ENCODE measurements at regions not wholly inside any gene's neighbourhood (a gene's known extent, or its start where the extent isn't known, plus 50 kb on each side); places are given as distances from the start of the nearest gene placed in this dataset.

- H3K9me3 ChIP-seq (ENCODE audit: control insufficient read depth in 4 of 4, low read length in 3 of 4): no peaks in the 10 kb centered on the region
- H3K4me1 ChIP-seq (ENCODE audit: control insufficient read depth in 4 of 4, insufficient read depth in 4 of 4, low read length in 3 of 4): no peaks in the 10 kb centered on the region
- no peak for DNase-seq (ENCODE audit: low spot score)
- TF ChIP-seq JUND (IDR thresholded peaks at IDR 0.05) (no peak), FOXA2 (IDR thresholded peaks at IDR 0.05) (no peak), NR2F2 (IDR thresholded peaks at IDR 0.05) (no peak), HNF4A (conservative IDR thresholded peaks at IDR 0.05) (no peak), YY1 (IDR thresholded peaks at IDR 0.05) (no peak), TAF1 (conservative IDR thresholded peaks at IDR 0.05) (no peak), SP1 (IDR thresholded peaks at IDR 0.05) (no peak), RXRA (IDR thresholded peaks at IDR 0.05) (no peak), ZBTB33 (IDR thresholded peaks at IDR 0.05) (no peak), HNF4G (IDR thresholded peaks at IDR 0.05) (no peak), RAD21 (IDR thresholded peaks at IDR 0.05) (no peak), GABPA (IDR thresholded peaks at IDR 0.05 in 1 of 2, conservative IDR thresholded peaks at IDR 0.05 in 1 of 2) (no peak), EGR1 (IDR thresholded peaks at IDR 0.05; ENCODE audit: low read depth in 2 of 2) (no peak), FOXA1 (IDR thresholded peaks at IDR 0.05) (no peak)
- TF ChIP-seq, protein P1, sequence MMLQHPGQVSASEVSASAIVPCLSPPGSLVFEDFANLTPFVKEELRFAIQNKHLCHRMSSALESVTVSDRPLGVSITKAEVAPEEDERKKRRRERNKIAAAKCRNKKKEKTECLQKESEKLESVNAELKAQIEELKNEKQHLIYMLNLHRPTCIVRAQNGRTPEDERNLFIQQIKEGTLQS (IDR thresholded peaks at IDR 0.05): no peak
- TF ChIP-seq, protein P2, sequence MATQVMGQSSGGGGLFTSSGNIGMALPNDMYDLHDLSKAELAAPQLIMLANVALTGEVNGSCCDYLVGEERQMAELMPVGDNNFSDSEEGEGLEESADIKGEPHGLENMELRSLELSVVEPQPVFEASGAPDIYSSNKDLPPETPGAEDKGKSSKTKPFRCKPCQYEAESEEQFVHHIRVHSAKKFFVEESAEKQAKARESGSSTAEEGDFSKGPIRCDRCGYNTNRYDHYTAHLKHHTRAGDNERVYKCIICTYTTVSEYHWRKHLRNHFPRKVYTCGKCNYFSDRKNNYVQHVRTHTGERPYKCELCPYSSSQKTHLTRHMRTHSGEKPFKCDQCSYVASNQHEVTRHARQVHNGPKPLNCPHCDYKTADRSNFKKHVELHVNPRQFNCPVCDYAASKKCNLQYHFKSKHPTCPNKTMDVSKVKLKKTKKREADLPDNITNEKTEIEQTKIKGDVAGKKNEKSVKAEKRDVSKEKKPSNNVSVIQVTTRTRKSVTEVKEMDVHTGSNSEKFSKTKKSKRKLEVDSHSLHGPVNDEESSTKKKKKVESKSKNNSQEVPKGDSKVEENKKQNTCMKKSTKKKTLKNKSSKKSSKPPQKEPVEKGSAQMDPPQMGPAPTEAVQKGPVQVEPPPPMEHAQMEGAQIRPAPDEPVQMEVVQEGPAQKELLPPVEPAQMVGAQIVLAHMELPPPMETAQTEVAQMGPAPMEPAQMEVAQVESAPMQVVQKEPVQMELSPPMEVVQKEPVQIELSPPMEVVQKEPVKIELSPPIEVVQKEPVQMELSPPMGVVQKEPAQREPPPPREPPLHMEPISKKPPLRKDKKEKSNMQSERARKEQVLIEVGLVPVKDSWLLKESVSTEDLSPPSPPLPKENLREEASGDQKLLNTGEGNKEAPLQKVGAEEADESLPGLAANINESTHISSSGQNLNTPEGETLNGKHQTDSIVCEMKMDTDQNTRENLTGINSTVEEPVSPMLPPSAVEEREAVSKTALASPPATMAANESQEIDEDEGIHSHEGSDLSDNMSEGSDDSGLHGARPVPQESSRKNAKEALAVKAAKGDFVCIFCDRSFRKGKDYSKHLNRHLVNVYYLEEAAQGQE (IDR thresholded peaks at IDR 0.05): no peak
- TF ChIP-seq, protein P3, sequence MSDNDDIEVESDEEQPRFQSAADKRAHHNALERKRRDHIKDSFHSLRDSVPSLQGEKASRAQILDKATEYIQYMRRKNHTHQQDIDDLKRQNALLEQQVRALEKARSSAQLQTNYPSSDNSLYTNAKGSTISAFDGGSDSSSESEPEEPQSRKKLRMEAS (IDR thresholded peaks at IDR 0.05): no peak
- TF ChIP-seq, protein P4, sequence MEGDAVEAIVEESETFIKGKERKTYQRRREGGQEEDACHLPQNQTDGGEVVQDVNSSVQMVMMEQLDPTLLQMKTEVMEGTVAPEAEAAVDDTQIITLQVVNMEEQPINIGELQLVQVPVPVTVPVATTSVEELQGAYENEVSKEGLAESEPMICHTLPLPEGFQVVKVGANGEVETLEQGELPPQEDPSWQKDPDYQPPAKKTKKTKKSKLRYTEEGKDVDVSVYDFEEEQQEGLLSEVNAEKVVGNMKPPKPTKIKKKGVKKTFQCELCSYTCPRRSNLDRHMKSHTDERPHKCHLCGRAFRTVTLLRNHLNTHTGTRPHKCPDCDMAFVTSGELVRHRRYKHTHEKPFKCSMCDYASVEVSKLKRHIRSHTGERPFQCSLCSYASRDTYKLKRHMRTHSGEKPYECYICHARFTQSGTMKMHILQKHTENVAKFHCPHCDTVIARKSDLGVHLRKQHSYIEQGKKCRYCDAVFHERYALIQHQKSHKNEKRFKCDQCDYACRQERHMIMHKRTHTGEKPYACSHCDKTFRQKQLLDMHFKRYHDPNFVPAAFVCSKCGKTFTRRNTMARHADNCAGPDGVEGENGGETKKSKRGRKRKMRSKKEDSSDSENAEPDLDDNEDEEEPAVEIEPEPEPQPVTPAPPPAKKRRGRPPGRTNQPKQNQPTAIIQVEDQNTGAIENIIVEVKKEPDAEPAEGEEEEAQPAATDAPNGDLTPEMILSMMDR (IDR thresholded peaks at IDR 0.05; ENCODE audit: low read depth, low read length, missing input control): no peak
- 63% methylated on average over 3 of the region's 3 CpGs for WGBS
- no peaks in the 10 kb centered on the region for H3K36me3 ChIP-seq (ENCODE audit: control insufficient read depth in 4 of 4, insufficient read depth in 3 of 4, low read depth in 1 of 4, low read length in 3 of 4)
- no peaks in the 10 kb centered on the region for H3K27me3 ChIP-seq (ENCODE audit: control insufficient read depth in 4 of 4, insufficient read depth in 4 of 4, low read length in 3 of 4)
- H3K4me3 ChIP-seq (ENCODE audit: low read depth in 1 of 3, low read length in 3 of 3): no peak overlapping the region
- H3K27ac ChIP-seq (ENCODE audit: low read depth in 1 of 2, low read length in 2 of 2): no peak overlapping the region
- no peak overlapping the region for H3K9ac ChIP-seq (ENCODE audit: low read depth in 1 of 2, low read length in 2 of 2)
These were observed 107.0 kb downstream of the SLITRK5 start for GRCh38 chr13:87778128-87778527.

All from liver (tissue), 8 donors.